HL-60 (cell line): ENCODE measurements at regions not wholly inside any gene's neighbourhood (a gene's known extent, or its start where the extent isn't known, plus 50 kb on each side); places are given as distances from the start of the nearest gene placed in this dataset.

Experiments
- DNase-seq, 2 experiments: peaks; one replicate each; pipeline ENCODE4 v3.0.0-alpha.2; 2010 to 2020; ENCODE audit warnings: low read depth in 1 of 2, low spot score in 1 of 2
- H3K27ac ChIP-seq: fragments of 250-450 bp; sonication (Bioruptor Pico); replicated peaks from 2 replicates; pipeline ENCODE4 v1.5.1; 2020; ENCODE audit warnings: mild to moderate bottlenecking, moderate library complexity
- H3K27me3 ChIP-seq: fragments of 250-450 bp; sonication (Bioruptor Pico); 2 replicates; pipeline ENCODE4 v1.5.1; 2021; ENCODE audit warnings: mild to moderate bottlenecking, moderate library complexity; ENCODE audit not compliant: insufficient read depth, poor library complexity, severe bottlenecking
- H3K4me3 ChIP-seq: replicated peaks from 2 replicates; pipeline ENCODE4 v1.5.1; 2011; ENCODE audit warnings: mild to moderate bottlenecking, control low read depth, low read length; ENCODE audit not compliant: insufficient read depth
- GABPA ChIP-seq: IDR thresholded peaks from 2 replicates; pipeline ENCODE4 v1.6.1; 2012; ENCODE audit warnings: low read depth
- POLR2AphosphoS5 ChIP-seq: IDR thresholded peaks from 2 replicates; pipeline ENCODE4 v1.6.1; 2012; ENCODE audit warnings: low read depth
- SPI1 ChIP-seq: IDR thresholded peaks from 2 replicates; pipeline ENCODE4 v1.6.1; 2012; ENCODE audit warnings: low read depth, mild to moderate bottlenecking, borderline replicate concordance
- TF ChIP-seq, protein P1 (sequence below): IDR thresholded peaks from 2 replicates; pipeline ENCODE4 v1.6.1; 2012; ENCODE audit warnings: low read depth; ENCODE audit not compliant: insufficient replicate concordance
- TF ChIP-seq, protein P2 (sequence below): IDR thresholded peaks from one replicate; pipeline ENCODE4 v1.5.1; 2011; ENCODE audit warnings: low read length, control low read depth, inconsistent platforms; ENCODE audit not compliant: insufficient read depth

DNA sequence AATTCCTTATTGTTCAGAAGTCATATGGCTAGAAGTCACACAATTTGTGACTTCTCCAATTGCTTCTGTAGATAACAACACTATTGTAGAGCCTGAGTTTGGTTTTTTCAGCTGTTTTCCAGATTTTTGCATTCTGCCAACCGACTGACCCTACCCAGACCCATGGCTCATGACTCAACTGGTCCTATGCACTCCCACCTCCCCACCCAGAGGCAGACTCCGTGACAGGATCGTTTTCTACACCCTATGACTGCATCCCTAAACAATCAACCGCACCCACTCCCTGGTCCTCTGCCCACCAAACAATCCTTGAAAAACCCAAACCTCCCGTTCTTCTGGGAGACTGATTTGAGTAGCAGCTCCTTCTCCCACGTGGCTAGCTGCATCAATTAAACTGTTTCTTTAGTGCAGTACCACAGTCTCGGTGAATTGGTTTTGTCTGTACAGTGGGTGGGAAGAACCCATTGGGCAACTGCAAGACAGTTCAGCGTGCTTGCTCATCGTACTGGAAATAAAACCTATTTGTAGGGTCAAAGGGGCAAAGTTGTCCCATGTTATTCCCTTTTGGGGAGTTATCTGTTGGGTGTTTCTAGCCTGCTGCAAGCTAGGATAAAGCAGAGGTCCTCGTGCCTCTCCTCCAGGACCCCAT, 150.3 kb upstream of the FAM20C start:
- Histone ChIP-seq H3K27ac (no peak overlapping the region), H3K4me3 (no peak overlapping the region), H3K27me3 (no peaks in the 10 kb centered on the region)
- no peak for DNase-seq
- TF ChIP-seq POLR2AphosphoS5: no peak
- TF ChIP-seq GABPA: no peak
- TF ChIP-seq, protein P1, sequence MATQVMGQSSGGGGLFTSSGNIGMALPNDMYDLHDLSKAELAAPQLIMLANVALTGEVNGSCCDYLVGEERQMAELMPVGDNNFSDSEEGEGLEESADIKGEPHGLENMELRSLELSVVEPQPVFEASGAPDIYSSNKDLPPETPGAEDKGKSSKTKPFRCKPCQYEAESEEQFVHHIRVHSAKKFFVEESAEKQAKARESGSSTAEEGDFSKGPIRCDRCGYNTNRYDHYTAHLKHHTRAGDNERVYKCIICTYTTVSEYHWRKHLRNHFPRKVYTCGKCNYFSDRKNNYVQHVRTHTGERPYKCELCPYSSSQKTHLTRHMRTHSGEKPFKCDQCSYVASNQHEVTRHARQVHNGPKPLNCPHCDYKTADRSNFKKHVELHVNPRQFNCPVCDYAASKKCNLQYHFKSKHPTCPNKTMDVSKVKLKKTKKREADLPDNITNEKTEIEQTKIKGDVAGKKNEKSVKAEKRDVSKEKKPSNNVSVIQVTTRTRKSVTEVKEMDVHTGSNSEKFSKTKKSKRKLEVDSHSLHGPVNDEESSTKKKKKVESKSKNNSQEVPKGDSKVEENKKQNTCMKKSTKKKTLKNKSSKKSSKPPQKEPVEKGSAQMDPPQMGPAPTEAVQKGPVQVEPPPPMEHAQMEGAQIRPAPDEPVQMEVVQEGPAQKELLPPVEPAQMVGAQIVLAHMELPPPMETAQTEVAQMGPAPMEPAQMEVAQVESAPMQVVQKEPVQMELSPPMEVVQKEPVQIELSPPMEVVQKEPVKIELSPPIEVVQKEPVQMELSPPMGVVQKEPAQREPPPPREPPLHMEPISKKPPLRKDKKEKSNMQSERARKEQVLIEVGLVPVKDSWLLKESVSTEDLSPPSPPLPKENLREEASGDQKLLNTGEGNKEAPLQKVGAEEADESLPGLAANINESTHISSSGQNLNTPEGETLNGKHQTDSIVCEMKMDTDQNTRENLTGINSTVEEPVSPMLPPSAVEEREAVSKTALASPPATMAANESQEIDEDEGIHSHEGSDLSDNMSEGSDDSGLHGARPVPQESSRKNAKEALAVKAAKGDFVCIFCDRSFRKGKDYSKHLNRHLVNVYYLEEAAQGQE: no peak
- TF ChIP-seq, protein P2, sequence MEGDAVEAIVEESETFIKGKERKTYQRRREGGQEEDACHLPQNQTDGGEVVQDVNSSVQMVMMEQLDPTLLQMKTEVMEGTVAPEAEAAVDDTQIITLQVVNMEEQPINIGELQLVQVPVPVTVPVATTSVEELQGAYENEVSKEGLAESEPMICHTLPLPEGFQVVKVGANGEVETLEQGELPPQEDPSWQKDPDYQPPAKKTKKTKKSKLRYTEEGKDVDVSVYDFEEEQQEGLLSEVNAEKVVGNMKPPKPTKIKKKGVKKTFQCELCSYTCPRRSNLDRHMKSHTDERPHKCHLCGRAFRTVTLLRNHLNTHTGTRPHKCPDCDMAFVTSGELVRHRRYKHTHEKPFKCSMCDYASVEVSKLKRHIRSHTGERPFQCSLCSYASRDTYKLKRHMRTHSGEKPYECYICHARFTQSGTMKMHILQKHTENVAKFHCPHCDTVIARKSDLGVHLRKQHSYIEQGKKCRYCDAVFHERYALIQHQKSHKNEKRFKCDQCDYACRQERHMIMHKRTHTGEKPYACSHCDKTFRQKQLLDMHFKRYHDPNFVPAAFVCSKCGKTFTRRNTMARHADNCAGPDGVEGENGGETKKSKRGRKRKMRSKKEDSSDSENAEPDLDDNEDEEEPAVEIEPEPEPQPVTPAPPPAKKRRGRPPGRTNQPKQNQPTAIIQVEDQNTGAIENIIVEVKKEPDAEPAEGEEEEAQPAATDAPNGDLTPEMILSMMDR: no peak
- no peak for TF ChIP-seq SPI1

DNA sequence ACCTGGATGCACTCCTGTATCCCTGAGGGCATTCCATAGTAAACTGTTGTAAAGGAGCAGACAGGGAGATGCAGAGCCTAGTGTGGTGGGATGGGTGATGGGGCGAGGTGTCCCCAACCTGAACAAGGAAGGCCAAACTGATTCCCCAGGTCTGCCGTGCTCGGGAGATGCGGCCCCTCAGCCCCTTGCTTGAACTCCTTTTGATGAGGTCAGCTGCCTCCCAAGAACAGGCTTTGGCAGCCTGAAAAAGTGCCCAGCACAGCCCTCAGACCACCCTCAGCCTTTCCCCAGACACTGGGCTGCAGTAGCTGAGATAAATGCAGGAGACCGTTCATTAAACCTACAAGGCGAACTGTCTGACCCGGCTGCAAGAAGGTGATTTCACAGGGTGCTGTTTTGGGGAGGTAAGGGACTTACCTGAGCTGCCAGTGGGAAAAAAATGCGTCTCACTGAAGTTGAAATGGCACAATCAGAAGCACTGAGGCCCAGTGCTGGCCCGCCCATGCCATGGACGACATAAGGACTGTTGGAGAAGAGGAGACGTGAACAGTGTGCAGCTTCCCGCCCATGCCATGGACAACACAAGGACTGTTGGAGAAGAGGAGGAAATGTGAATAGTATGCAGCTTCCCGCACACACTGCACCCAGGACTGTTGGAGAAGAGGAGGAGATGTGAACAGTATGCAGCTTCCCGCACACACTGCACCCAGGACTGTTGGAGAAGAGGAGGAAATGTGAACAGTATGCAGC, 148.4 kb upstream of the FAM20C start:
- Histone ChIP-seq H3K4me3 (no peak overlapping the region), H3K27me3 (no peaks in the 10 kb centered on the region), H3K27ac (no peak overlapping the region)
- TF ChIP-seq SPI1 (no peak), GABPA (no peak), POLR2AphosphoS5 (no peak)
- TF ChIP-seq, protein P2: no peak
- TF ChIP-seq, protein P1: no peak
- DNase-seq: no peak

DNA sequence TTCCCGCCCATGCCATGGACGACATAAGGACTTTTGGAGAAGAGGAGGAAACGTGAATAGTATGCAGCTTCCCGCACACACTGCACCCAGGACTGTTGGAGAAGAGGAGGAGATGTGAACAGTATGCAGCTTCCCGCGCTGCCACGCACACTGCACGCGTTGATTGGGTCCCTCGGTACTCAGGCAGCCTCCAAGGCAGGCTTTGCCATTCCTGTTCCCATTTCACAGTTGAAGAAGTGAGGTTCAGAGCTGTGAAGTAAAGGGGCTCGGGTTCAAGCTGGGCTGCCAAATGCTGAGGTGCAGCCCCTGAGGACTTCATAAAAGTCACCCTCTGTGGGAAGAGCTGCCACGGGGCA, 147.9 kb upstream of the FAM20C start:
- H3K27me3 ChIP-seq: no peaks in the 10 kb centered on the region
- no peak overlapping the region for H3K27ac ChIP-seq
- DNase-seq: no peak
- TF ChIP-seq POLR2AphosphoS5: no peak
- TF ChIP-seq GABPA: no peak
- TF ChIP-seq, protein P2: no peak
- TF ChIP-seq, protein P1: no peak
- no peak for TF ChIP-seq SPI1
- no peak overlapping the region for H3K4me3 ChIP-seq
